Eye (tissue), 1 donor: ENCODE measurements at regions not wholly inside any gene's neighbourhood (a gene's known extent, or its start where the extent isn't known, plus 50 kb on each side); places are given as distances from the start of the nearest gene placed in this dataset.

Source experiments
- DNase-seq: peaks from one replicate; pipeline ENCODE4 v3.0.0-alpha.2; 2015

- peak; percentile 53 for DNase-seq
These were observed 54.2 kb downstream of the SIX6 start for GRCh38 chr14:60563113-60563512.

DNA sequence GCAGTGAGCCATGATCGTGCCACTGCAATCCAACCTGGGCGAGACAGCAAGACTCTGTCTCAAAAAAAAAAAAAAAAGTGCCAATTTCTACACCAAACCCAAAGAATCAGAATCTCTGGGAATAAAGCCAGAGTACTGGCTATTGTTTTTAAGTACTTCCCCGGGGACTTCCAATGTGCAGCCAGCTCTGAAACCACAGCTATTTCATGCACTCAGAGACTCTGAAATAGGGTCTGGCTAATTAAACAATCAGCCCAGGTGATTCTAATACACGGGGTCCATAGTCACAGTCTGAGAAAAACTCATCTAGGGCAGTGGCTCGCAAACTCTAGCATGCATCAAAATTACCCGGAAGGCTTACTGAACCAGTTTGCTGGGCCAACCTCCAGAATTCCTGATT lies 56.3 kb downstream of the SIX6 start:
- no peak for DNase-seq

DNA sequence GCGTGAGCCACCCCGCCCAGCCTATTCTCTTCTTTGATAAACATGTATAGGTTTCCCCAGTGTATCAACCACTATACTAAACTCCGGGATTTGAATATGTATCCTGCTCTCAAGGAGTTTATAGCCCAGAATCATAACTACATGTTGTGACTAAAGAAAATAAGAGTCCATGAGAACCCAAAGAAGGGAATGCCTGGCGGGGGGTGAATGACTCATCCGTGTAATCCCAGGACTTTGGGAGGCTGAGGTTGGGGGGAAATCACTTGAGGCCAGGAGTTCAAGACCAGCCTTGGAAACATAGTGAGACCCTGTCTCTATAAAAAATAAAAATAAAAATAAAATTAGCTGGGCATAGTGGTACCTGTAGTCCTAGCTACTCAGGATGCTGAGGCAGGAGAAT lies 57.2 kb downstream of the SIX6 start:
- no peak for DNase-seq

GRCh38 chr14:60573943-60574495 lies 65.1 kb downstream of the SIX6 start:
- DNase-seq = no peak

DNA sequence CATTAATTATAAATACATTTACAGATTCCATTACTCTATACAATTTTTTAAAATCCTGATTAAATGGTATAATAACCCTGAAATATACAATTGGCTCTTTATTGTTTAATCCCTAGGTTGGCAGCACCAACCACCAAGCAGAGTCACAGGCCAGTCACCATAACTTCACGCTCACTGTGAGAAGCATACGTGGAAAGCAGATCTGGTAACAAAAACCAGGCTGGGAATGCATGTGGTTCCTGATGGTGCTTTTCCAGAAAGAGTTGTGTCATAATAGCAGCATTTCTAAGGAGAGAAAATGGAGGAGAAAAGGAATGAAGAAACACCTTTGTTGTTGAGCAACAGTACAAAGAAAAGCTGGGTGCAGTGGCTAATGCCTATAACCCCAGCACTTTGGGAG lies 66.1 kb downstream of the SIX6 start:
- DNase-seq = no peak

DNA sequence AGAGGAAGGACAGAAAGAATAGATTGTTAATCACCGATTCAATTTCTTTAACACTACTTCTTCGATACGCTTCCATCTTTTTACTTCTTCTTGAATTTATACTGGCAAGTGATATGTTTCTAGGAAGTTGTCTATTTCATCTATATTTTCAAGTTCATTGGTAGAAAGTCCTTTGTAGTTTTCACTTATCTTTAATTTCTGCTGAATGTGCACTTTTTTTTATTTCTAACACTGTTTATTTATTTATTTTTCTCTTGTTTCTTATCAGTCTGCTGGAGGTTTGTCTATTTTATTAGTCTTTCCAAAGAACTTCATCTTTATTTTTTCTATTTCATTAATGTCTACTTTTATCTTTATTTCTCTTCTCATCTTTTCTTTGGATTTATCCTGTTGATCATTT lies 63.6 kb downstream of the SIX1 start:
- DNase-seq = no peak

DNA sequence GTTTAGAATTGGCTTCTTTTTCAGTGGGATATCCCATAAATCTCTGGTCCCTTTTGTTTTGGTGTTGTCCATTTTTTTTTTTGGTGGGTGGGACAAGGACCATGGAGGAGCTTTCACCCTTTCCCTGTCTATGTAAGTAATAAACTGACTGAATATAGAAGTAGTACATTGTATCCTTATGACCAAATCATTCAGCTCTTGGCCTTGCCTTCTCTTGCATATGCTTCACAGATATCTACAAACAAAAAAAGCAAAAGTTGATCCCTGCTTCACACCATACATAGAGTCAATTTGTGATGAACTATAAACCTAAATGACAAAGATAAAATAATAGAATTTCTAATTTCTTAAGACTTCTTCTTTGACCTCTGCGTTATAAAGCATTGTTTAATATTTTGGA lies 59.8 kb downstream of the SIX1 start:
- no peak for DNase-seq

DNA sequence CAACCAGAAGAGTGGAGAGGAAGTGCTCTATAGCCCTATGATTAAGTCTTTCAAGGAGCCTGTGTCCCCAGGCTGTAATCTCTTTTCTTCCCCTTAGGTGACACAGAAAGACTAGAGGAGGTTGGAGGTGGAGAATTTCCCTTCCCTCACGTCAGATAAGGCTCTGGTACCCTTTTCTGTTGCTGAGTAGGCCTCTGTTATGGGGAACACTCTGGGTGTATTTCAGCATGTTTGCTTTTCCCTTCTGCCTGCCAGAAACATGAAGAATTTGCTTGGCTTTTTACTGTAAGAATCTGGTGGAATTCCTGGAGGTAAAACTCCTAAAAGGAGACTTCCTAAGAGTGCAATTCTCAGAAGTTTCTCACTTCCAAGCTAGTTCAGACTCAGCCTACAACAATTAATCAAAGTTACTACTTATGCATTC lies 58.3 kb downstream of the SIX1 start:
- peak; percentile 32 for DNase-seq
